ENCODE measurements at regions not wholly inside any gene's neighbourhood (a gene's known extent, or its start where the extent isn't known, plus 50 kb on each side); places are given as distances from the start of the nearest gene placed in this dataset.
"Not testable (repeated sequence)": the region's sequence is repeated elsewhere in the genome, so short reads cannot be mapped to it uniquely, and the experiment has no call there.

DNA sequence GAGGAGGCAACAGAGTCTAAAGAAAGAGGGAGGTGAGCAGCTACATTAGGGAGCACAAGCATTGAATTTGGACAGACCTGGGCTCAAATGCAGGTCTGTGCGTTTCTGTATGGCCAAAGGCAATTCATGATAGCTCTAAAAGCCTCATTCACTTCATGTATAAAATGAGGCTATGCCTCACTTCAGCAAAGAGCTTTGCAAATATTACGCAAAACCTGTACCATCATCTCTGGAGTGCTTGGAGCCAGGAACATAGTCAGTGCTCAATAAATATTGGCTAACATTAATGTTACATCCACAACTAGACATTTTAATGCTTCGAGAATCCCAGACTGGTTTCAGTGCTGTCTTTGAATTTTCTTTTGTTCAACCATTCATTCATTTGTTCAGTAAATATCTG is 254.7 kb upstream of the CDH11 start:
- TF ChIP-seq, protein P1, sequence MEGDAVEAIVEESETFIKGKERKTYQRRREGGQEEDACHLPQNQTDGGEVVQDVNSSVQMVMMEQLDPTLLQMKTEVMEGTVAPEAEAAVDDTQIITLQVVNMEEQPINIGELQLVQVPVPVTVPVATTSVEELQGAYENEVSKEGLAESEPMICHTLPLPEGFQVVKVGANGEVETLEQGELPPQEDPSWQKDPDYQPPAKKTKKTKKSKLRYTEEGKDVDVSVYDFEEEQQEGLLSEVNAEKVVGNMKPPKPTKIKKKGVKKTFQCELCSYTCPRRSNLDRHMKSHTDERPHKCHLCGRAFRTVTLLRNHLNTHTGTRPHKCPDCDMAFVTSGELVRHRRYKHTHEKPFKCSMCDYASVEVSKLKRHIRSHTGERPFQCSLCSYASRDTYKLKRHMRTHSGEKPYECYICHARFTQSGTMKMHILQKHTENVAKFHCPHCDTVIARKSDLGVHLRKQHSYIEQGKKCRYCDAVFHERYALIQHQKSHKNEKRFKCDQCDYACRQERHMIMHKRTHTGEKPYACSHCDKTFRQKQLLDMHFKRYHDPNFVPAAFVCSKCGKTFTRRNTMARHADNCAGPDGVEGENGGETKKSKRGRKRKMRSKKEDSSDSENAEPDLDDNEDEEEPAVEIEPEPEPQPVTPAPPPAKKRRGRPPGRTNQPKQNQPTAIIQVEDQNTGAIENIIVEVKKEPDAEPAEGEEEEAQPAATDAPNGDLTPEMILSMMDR (IDR thresholded peaks at IDR 0.05; ENCODE audit: low read depth, low read length): no peak
- no peak overlapping the region for H3K4me3 ChIP-seq (ENCODE audit: low read depth, low read length)

DNA sequence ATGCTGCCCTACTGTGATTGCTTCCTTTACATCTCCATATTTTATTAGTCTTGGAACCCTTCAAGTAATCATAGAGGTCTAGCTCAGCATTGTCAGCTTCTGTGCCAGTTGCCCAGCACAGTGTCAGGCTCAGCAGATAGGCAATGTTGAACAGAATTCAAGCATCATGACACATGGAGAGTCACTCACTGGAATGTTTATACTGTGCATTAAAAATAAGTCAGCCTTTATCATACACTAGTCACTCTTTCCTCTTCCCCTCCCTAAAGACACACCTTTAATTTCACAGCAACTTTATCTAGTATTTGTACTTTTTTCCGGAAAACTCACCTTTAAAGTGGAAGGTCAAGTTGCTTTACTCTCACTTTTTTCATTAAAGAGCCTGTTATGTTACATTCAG is 253.8 kb upstream of the CDH11 start:
- TF ChIP-seq, protein P1 (IDR thresholded peaks at IDR 0.05; ENCODE audit: low read depth, low read length): no peak
- no peak overlapping the region for H3K4me3 ChIP-seq (ENCODE audit: low read depth, low read length)

GRCh38 chr16:65373097-65373496 is 251.2 kb upstream of the CDH11 start:
- TF ChIP-seq, protein P1 (IDR thresholded peaks at IDR 0.05; ENCODE audit: low read depth, low read length): no peak
- no peak overlapping the region for H3K4me3 ChIP-seq (ENCODE audit: low read depth, low read length)

DNA sequence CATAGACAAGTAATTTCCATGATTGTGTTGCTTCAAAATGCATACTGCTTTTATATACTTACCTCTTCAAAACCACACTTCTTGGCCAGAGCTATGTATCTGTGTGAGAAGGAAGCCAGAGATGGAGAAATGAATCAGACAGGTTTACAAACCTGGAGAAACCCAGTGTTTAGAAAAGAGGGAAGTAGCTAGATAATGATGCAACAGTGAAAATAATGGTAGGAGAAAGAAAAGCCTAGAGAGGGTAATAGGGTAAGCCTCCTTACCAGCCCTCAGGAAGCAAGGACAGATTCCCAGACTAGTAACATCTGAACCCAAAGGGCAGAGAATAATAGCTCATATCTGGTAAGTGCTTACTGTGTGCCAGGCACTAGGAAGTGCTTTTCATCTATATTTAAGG is 250.3 kb upstream of the CDH11 start:
- TF ChIP-seq, protein P1 (IDR thresholded peaks at IDR 0.05; ENCODE audit: low read depth, low read length): no peak
- H3K4me3 ChIP-seq (ENCODE audit: low read depth, low read length): no peak overlapping the region

- TF ChIP-seq, protein P1 (IDR thresholded peaks at IDR 0.05; ENCODE audit: low read depth, low read length): no peak
- H3K4me3 ChIP-seq (ENCODE audit: low read depth, low read length): no peak overlapping the region
Observed at GRCh38 chr16:65365732-65366715, 244.2 kb upstream of the CDH11 start.

- H3K4me3 ChIP-seq (ENCODE audit: low read depth, low read length): not testable (repeated sequence)
Observed at GRCh38 chr16:65356721-65357120, 234.9 kb upstream of the CDH11 start.

DNA sequence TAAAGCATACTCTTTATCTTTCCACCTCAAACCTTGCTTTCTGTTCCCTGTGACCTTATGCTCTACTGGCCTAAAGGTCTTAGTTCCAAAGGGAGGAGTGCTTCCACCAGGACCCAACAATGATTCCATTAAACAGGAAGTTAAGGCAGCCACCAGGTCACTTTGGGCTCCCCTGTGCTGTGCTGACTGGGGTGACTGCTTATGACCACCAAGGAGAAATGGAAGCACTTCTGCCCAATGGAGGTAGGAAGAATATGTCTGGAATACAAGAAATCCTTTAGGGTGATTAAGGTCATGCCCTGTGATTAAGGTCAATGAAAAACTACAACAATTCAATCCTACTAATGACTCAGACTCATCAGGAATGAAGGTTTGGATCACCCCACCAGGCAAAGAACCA is 233.8 kb upstream of the CDH11 start:
- TF ChIP-seq, protein P1 (IDR thresholded peaks at IDR 0.05; ENCODE audit: low read depth, low read length): no peak
- no peak overlapping the region for H3K4me3 ChIP-seq (ENCODE audit: low read depth, low read length)
